BJ (cell line): ENCODE measurements at regions not wholly inside any gene's neighbourhood (a gene's known extent, or its start where the extent isn't known, plus 50 kb on each side); places are given as distances from the start of the nearest gene placed in this dataset.
A peak's percentile ranks its signal among the peaks of the same experiment; 100 is the strongest.

ENCODE experiments used
- CTCF ChIA-PET: fragments of 350-600 bp; formaldehyde crosslinking; extraction: SDS; loops from one replicate; lab custom pipeline; 2021; ENCODE audit warnings: antibody characterized with exemption, inconsistent platforms; lab: Yijun Ruan, JAX
- POLR2A ChIA-PET: fragments of 300-600 bp; sonication (Branson Sonifier 250); formaldehyde crosslinking; extraction: SDS; loops from one replicate; lab custom pipeline; 2021; ENCODE audit warnings: antibody characterized with exemption; lab: Charles Lee
- DNase-seq: peaks from one replicate; pipeline ENCODE4 v3.0.0-alpha.2; 2011; ENCODE audit warnings: low read depth
- H3K27me3 ChIP-seq: 2 replicates; pipeline ENCODE4 v1.6.0; 2011; ENCODE audit warnings: low read length; ENCODE audit not compliant: control insufficient read depth, insufficient read depth
- H3K36me3 ChIP-seq: 2 replicates; pipeline ENCODE4 v1.5.1; 2011; ENCODE audit warnings: low read length; ENCODE audit not compliant: control insufficient read depth, insufficient read depth
- H3K4me3 ChIP-seq: 2 replicates; pipeline ENCODE4 v1.5.1; 2011; ENCODE audit warnings: low read depth, mild to moderate bottlenecking, control low read depth, low read length
- CTCF ChIP-seq: IDR thresholded peaks from 2 replicates; pipeline ENCODE4 v1.5.1; 2011; ENCODE audit warnings: low read depth, mild to moderate bottlenecking, control low read depth, inconsistent platforms, low read length, moderate library complexity; ENCODE audit not compliant: insufficient read depth

DNA sequence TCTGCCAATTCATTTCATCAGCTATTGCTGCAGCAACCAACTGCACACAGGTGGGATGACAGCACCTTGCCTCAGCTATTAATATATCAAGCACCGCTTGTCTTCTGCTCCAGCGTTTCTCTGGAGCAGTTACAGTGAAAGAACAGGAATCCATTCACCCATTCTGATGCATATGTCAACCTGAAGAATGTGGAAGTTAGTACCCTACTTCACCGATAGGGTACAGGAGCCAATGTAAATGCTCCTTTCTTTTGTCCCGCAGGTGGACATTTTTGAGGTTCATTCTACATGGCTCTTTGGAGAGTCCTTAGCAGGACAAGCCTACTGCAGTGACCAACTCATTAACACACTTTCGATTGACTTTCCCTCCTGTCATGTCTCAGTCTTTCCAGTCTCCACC, 104.4 kb upstream of the PRNP start:
- Histone ChIP-seq H3K4me3 (no peak overlapping the region), H3K36me3 (no peaks in the 10 kb centered on the region), H3K27me3 (no peaks in the 10 kb centered on the region)
- CTCF ChIA-PET, result interaction anchor here (1.1 to 1.7 kb wide), 3 partner anchors 10 to 13 kb away, joined by 4 to 5 read pairs (median 5); no protein-coding TSS in a partner anchor
- DNase-seq, result no peak
- POLR2A ChIA-PET, result no interaction called here
- no peak for TF ChIP-seq CTCF

GRCh38 chr20:4578375-4578774, 107.9 kb upstream of the PRNP start:
- no peak for TF ChIP-seq CTCF
- Histone ChIP-seq H3K36me3 (no peaks in the 10 kb centered on the region), H3K4me3 (no peak overlapping the region), H3K27me3 (no peaks in the 10 kb centered on the region)
- POLR2A ChIA-PET, result no interaction called here
- no peak for DNase-seq
- CTCF ChIA-PET, result no interaction called here

DNA sequence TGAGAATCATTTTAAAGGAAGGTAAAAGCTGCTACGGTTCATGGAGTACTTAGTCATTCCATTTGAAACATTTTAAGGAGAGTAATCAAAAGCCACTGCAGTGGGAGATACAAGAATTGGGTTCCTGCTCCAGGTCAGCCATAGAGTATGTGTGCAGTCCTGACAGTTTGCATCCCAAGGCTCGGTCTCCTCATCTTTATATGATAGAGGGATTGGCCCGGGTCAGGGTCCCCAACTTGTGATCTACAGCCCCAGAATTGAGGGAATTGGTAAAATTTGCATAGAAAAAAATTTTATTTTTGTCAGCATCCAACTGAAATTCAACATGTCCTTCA, 111.9 kb upstream of the PRNP start:
- no peak for DNase-seq
- POLR2A ChIA-PET, result no interaction called here
- H3K4me3 ChIP-seq, result no peak overlapping the region

GRCh38 chr20:4573564-4574355, 112.5 kb upstream of the PRNP start:
- peak; percentile 63 for DNase-seq
- CTCF ChIA-PET, result no interaction called here
- POLR2A ChIA-PET, result no interaction called here
- Histone ChIP-seq H3K27me3 (no peaks in the 10 kb centered on the region), H3K36me3 (no peaks in the 10 kb centered on the region), H3K4me3 (no peak overlapping the region)
- TF ChIP-seq CTCF, result no peak

More for the DNA sequence above, 111.9 kb upstream of the PRNP start:
- TF ChIP-seq CTCF, result no peak
- CTCF ChIA-PET, result no interaction called here
- no peaks in the 10 kb centered on the region for H3K36me3 ChIP-seq
- no peaks in the 10 kb centered on the region for H3K27me3 ChIP-seq

DNA sequence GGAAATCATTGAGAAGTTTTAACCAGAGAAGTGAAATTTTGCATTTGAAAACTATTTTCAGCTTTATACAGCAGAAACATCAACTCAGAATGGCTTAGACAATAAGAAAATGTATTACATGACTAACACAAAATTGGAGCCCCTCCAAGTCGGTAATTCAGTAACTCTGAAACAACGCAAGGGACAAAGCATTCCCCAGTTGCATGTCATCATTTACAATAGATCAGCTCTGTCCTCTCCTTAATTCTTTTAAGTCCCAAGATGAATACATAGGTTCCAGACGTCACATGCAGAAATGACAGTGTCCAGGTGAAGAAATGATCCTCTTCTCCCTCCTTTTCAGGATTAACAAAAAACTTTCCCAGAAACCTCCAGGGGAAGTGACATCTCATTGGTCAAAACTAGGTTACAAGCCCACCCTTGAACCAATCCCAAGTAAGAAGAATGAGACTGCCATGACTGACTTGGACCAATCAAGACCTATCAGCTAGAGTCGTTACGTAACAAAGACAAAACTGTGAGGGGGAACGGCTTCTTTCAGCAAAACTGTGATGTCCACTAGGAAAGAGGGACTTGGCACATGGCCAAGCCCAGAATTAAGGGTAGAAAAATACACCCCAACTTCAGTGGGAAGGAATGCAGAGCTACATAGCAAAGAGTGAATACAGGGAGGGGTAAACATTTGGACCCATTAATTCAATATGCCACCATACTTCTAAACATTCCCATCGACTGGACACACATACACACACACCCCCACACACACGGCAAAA, 114.3 kb upstream of the PRNP start:
- H3K27me3 ChIP-seq, result no peaks in the 10 kb centered on the region
- no peak for DNase-seq
- TF ChIP-seq CTCF, result no peak
- ChIA-PET POLR2A (no interaction called here), CTCF (interaction anchor here (1.6 kb wide), 1 partner anchor 10 kb away, joined by 5 read pairs; no protein-coding TSS in a partner anchor)
- no peaks in the 10 kb centered on the region for H3K36me3 ChIP-seq
- no peak overlapping the region for H3K4me3 ChIP-seq
